HEK293T (cell line): ENCODE measurements at regions not wholly inside any gene's neighbourhood (a gene's known extent, or its start where the extent isn't known, plus 50 kb on each side); places are given as distances from the start of the nearest gene placed in this dataset.
"Not testable (repeated sequence)": the region's sequence is repeated elsewhere in the genome, so short reads cannot be mapped to it uniquely, and the experiment has no call there.

Source experiments
- CTCF ChIA-PET: fragments of 350-600 bp; formaldehyde crosslinking; extraction: SDS; loops from one replicate; lab custom pipeline; 2021; ENCODE audit warnings: antibody characterized with exemption, inconsistent platforms; lab: Yijun Ruan, JAX
- POLR2A ChIA-PET: fragments of 350-600 bp; formaldehyde crosslinking; extraction: SDS; loops from one replicate; lab custom pipeline; 2020; ENCODE audit warnings: antibody characterized with exemption, inconsistent platforms; lab: Yijun Ruan, JAX
- DNase-seq: peaks from one replicate; pipeline ENCODE4 v3.0.0; 2012; ENCODE audit warnings: mixed read lengths; ENCODE audit errors: extremely low spot score
- ARNT ChIP-seq: fragments of 450-650 bp; IDR thresholded peaks from 2 replicates; pipeline ENCODE4 v1.6.1; 2017; ENCODE audit warnings: mild to moderate bottlenecking
- BHLHE40 ChIP-seq: fragments of 450-650 bp; IDR thresholded peaks from 2 replicates; pipeline ENCODE4 v1.6.1; 2016; ENCODE audit warnings: mild to moderate bottlenecking, moderate library complexity, borderline replicate concordance
- CTBP1 ChIP-seq: fragments of 450-650 bp; IDR thresholded peaks from 2 replicates; pipeline ENCODE4 v1.6.1; 2016; ENCODE audit warnings: borderline replicate concordance
- ELF4 ChIP-seq: fragments of 450-650 bp; IDR thresholded peaks from 2 replicates; pipeline ENCODE4 v1.6.1; 2017; ENCODE audit warnings: antibody characterized with exemption
- FOXA1 ChIP-seq: fragments of 450-650 bp; IDR thresholded peaks from 2 replicates; pipeline ENCODE4 v1.6.1; 2016; ENCODE audit warnings: mild to moderate bottlenecking
- FOXK2 ChIP-seq: fragments of 450-650 bp; IDR thresholded peaks from 2 replicates; pipeline ENCODE4 v1.6.1; 2016; ENCODE audit warnings: mild to moderate bottlenecking
- FOXM1 ChIP-seq: fragments of 450-650 bp; IDR thresholded peaks from 2 replicates; pipeline ENCODE4 v1.6.1; 2017; ENCODE audit warnings: mild to moderate bottlenecking, borderline replicate concordance
- HDGF ChIP-seq: fragments of 450-650 bp; IDR thresholded peaks from 2 replicates; pipeline ENCODE4 v1.6.1; 2017; ENCODE audit warnings: antibody characterized with exemption, borderline replicate concordance
- L3MBTL2 ChIP-seq: fragments of 450-650 bp; conservative IDR thresholded peaks from 2 replicates; pipeline ENCODE4 v1.6.1; 2016; ENCODE audit warnings: mild to moderate bottlenecking
- LEF1 ChIP-seq: fragments of 450-650 bp; IDR thresholded peaks from 2 replicates; pipeline ENCODE4 v1.6.1; 2017; ENCODE audit warnings: mild to moderate bottlenecking, borderline replicate concordance
- NFRKB ChIP-seq: fragments of 450-650 bp; IDR thresholded peaks from 2 replicates; pipeline ENCODE4 v1.6.1; 2016; ENCODE audit warnings: mild to moderate bottlenecking, moderate library complexity
- SP1 ChIP-seq: fragments of 450-650 bp; IDR thresholded peaks from 2 replicates; pipeline ENCODE4 v1.6.1; 2017
- SUZ12 ChIP-seq: fragments of 450-650 bp; IDR thresholded peaks from 2 replicates; pipeline ENCODE4 v1.6.1; 2016; ENCODE audit warnings: mild to moderate bottlenecking
- TARDBP ChIP-seq: fragments of 450-650 bp; IDR thresholded peaks from 2 replicates; pipeline ENCODE4 v1.6.1; 2016
- ZNF384 ChIP-seq: fragments of 450-650 bp; IDR thresholded peaks from 2 replicates; pipeline ENCODE4 v1.6.1; 2016
- TF ChIP-seq, protein P1 (sequence below): fragments of 450-650 bp; IDR thresholded peaks from 2 replicates; pipeline ENCODE4 v1.6.1; 2016

- DNase-seq, result no peak
- CTCF ChIA-PET, result no interaction called here
- POLR2A ChIA-PET, result no interaction called here
- TF ChIP-seq NFRKB, result no peak
Observed at GRCh38 chr1:176364236-176364905, 98.6 kb upstream of the PAPPA2 start.

DNA sequence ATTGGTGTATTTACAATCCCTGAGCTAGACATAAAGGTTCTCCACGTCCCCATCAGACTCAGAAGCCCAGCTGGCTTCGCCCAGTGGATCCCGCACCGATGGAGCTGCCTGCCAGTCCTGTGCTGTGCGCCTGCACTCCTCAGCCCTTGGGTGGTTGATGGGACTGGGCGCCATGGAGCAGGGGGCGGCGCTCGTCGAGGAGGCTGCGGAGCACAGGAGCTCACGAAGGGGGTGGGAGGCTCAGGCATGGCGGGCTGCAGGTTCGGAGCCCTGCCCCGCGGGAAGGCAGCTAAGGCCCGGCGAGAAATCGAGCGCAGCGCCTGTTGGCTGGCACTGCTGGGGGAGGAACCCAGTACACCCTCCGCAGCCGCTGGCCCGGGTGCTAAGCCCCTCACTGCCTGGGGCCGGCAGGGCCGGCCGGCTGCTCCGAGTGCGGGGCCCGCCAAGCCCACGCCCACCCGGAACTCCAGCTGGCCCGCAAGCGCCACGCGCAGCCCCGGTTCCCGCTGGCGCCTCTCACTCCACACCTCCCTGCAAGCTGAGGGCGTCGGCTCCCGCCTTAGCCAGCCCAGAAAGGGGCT lies 113.8 kb upstream of the PAPPA2 start:
- CTCF ChIA-PET, POLR2A ChIA-PET, DNase-seq: not testable (repeated sequence)

DNA sequence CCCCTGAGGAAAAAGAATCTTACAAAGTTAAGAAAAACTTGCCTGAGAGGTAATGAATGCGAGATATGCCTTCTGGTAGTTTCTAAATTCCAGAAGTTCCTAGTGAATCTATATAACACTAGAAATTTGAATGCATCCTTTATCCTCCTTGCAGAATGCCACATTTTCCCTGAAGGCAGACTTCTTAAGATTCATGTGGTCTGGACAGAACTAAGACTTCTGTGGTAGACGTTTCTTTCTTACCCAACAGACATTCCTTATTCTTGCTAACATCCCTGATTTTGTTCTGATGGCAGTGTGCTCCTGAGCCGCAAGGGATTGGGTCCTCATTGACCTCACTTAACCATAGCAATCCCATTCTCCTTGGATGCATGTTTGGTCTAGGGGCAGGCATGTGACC lies 121.3 kb upstream of the PAPPA2 start:
- CTCF ChIA-PET, result no interaction called here
- TF ChIP-seq LEF1, result no peak
- TF ChIP-seq SP1, result no peak
- no peak for TF ChIP-seq SUZ12
- TF ChIP-seq ARNT, result no peak
- TF ChIP-seq FOXK2, result no peak
- TF ChIP-seq BHLHE40, result no peak
- TF ChIP-seq FOXA1, result no peak
- TF ChIP-seq FOXM1, result no peak
- TF ChIP-seq HDGF, result no peak
- TF ChIP-seq TARDBP, result no peak
- TF ChIP-seq, protein P1, sequence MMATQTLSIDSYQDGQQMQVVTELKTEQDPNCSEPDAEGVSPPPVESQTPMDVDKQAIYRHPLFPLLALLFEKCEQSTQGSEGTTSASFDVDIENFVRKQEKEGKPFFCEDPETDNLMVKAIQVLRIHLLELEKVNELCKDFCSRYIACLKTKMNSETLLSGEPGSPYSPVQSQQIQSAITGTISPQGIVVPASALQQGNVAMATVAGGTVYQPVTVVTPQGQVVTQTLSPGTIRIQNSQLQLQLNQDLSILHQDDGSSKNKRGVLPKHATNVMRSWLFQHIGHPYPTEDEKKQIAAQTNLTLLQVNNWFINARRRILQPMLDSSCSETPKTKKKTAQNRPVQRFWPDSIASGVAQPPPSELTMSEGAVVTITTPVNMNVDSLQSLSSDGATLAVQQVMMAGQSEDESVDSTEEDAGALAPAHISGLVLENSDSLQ, result no peak
- POLR2A ChIA-PET, result no interaction called here
- no peak for DNase-seq

DNA sequence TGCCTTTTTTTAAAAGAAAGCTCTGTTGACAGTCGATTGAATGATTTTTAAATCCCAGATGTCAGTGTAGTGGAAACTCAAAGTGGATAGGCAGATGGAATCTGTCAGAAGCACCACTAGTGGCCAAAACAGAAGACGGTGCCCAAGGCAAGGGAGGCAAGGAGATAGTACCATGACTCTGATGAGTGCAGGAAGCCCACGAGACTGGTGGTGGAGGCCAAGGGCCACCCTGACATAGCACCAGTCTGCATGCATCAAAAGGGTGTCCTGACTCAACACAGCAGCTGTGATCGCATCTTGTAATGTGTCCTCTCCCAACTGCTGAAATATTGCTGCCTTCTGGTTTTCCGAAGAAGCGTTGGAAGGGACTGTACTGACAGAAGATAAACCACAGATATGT lies 124.1 kb upstream of the PAPPA2 start:
- ChIA-PET POLR2A (no interaction called here), CTCF (no interaction called here)
- TF ChIP-seq SP1 (no peak), SUZ12 (no peak), NFRKB (no peak), CTBP1 (no peak), ZNF384 (no peak), ELF4 (no peak), BHLHE40 (no peak), HDGF (no peak), L3MBTL2 (no peak), FOXM1 (no peak), LEF1 (no peak), ARNT (no peak)
- TF ChIP-seq, protein P1, result no peak
- no peak for DNase-seq

DNA sequence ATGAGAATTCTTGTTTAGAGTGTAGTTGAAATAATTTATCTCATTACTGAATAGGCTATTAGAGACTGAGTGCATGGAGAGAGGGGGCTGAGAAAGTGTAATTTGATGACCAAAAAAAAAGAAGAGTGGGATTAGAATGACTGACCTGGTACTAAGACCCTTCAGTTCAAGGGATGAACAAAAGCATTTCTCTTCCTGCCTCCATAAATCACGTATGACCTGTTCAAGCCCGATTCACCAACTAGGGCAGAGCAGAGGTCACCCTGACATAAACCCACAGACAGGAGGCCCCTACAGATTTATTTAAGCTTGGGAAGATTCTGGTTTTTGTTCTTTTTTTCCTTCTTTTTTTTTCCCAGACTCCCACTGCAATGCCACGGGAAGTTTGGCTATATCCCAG lies 123.7 kb upstream of the COP1 start:
- ChIA-PET POLR2A (no interaction called here), CTCF (no interaction called here)
- TF ChIP-seq SUZ12 (no peak), BHLHE40 (no peak), CTBP1 (no peak), FOXA1 (no peak), ZNF384 (no peak), TARDBP (no peak), L3MBTL2 (no peak), SP1 (no peak), ELF4 (no peak), NFRKB (no peak), ARNT (no peak), FOXK2 (no peak)
- TF ChIP-seq, protein P1, result no peak
- no peak for DNase-seq

DNA sequence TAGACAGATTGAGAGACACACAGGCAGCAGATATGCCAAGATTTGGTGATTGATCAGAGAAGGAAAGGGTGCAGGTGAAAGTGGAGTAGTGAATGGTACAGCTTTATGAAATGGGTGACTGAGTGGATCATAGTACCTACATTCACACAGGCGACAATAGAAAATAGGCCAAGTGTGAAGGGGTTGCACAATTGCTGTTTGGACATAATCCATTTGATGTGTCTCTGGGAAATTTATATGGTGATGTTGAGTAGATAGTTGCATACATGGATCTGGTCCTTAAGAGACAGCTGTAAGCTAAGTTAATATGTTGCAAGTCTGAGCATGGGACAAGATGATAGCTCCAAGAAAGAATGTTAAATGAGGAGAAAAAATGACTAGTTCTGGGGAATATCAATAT lies 118.6 kb upstream of the COP1 start:
- ChIA-PET CTCF (no interaction called here), POLR2A (no interaction called here)
- no peak for TF ChIP-seq LEF1
- TF ChIP-seq SUZ12, result no peak
- TF ChIP-seq ARNT, result no peak
- no peak for DNase-seq

GRCh38 chr1:176323472-176323871 lies 116.4 kb upstream of the COP1 start:
- TF ChIP-seq TARDBP, result no peak
- DNase-seq, result no peak
- ChIA-PET POLR2A (no interaction called here), CTCF (no interaction called here)
